ENCODE measurements at regions not wholly inside any gene's neighbourhood (a gene's known extent, or its start where the extent isn't known, plus 50 kb on each side); places are given as distances from the start of the nearest gene placed in this dataset.

DNA sequence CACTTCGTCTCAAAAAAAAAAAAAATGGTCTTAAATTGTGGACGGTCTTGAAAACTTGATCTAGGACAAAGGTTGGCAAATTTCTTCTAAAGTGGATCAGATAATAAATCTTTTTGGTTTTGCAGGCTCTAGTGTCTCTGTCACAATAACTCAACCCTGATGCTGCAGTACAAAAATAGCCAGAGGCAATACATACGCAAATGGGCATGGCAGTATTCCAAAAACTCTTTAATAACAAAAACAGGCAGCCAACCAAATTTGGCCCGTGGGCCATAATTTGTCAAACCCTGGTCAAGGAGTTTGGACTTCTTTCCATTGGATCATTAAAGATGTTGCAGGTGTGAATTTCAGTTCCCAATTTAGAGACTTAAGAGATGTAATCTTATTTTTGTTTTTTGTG is 93.5 kb upstream of the MRI1 start:
- Histone ChIP-seq H3K4me1 (ENCODE audit: insufficient read depth, low read length) (no peaks in the 10 kb centered on the region), H3K36me3 (ENCODE audit: insufficient read depth, low read length) (no peaks in the 10 kb centered on the region), H3K9me3 (ENCODE audit: control insufficient read depth in 1 of 2, insufficient read depth in 1 of 2, low read length in 2 of 2) (peaks cover 0 to 9% of the 10 kb centered on the region in 2 experiments), H3K4me3 (ENCODE audit: low read length) (no peak overlapping the region), H3K27ac (ENCODE audit: low read depth in 1 of 2, low read length in 2 of 2) (no peak overlapping the region), H3K27me3 (ENCODE audit: control insufficient read depth in 1 of 2, insufficient read depth in 2 of 2, low read length in 2 of 2) (no peaks in the 10 kb centered on the region)
- DNase-seq (no peak), ATAC-seq (ENCODE audit: poor library complexity) (no peak)
- ChIA-PET POLR2A (no interaction called here), CTCF (no interaction called here)
- Mint-ChIP-seq H3K36me3 (ENCODE audit: low read depth) (no peaks in the 10 kb centered on the region), H3K4me3 (no peak overlapping the region), H3K4me1 (ENCODE audit: low read depth) (no peaks in the 10 kb centered on the region), H3K9me3 (peaks cover 3% of the 10 kb centered on the region), H3K27me3 (peaks cover 4% of the 10 kb centered on the region), H3K27ac (no peak overlapping the region)
- TF ChIP-seq, protein P1, sequence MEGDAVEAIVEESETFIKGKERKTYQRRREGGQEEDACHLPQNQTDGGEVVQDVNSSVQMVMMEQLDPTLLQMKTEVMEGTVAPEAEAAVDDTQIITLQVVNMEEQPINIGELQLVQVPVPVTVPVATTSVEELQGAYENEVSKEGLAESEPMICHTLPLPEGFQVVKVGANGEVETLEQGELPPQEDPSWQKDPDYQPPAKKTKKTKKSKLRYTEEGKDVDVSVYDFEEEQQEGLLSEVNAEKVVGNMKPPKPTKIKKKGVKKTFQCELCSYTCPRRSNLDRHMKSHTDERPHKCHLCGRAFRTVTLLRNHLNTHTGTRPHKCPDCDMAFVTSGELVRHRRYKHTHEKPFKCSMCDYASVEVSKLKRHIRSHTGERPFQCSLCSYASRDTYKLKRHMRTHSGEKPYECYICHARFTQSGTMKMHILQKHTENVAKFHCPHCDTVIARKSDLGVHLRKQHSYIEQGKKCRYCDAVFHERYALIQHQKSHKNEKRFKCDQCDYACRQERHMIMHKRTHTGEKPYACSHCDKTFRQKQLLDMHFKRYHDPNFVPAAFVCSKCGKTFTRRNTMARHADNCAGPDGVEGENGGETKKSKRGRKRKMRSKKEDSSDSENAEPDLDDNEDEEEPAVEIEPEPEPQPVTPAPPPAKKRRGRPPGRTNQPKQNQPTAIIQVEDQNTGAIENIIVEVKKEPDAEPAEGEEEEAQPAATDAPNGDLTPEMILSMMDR (IDR thresholded peaks at IDR 0.05) = no peak
- intact Hi-C loops (cut with DNase I, micrococcal nuclease) = no loop called here

DNA sequence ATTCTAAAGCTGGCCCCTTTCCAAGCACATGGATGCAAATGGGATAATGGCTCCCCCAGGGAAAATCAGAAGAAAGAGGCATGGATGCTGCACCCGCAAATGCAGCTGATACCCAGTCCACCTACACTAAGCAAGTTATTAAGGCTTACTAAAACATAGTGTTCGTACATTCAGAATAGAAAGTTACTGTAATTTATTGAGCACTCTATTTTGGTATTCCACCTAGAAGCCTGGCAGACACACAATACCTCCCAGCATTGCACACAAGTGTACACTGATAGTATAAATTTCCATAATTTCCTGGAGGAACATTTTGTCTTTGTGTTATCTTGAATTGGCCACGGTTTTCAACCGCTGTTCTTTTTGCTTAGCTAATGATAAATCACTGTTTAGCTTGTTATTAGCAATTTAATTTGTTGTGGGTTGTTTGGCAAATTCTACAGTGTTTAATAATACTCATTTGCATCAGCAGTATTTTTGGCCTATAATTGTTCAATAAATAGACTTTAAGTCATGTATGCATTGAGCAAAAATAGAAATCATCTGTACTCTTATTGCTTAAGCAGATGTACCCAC is 94.5 kb upstream of the MRI1 start:
- Mint-ChIP-seq H3K36me3 (ENCODE audit: low read depth) (no peaks in the 10 kb centered on the region), H3K27ac (no peak overlapping the region), H3K4me1 (ENCODE audit: low read depth) (no peaks in the 10 kb centered on the region), H3K9me3 (peaks cover 3% of the 10 kb centered on the region), H3K27me3 (no peaks in the 10 kb centered on the region), H3K4me3 (no peak overlapping the region)
- Histone ChIP-seq H3K4me3 (ENCODE audit: low read length) (no peak overlapping the region), H3K9me3 (ENCODE audit: control insufficient read depth in 1 of 2, insufficient read depth in 1 of 2, low read length in 2 of 2) (peaks cover 0 to 9% of the 10 kb centered on the region in 2 experiments), H3K27me3 (ENCODE audit: control insufficient read depth in 1 of 2, insufficient read depth in 2 of 2, low read length in 2 of 2) (no peaks in the 10 kb centered on the region), H3K27ac (ENCODE audit: low read depth in 1 of 2, low read length in 2 of 2) (no peak overlapping the region), H3K4me1 (ENCODE audit: insufficient read depth, low read length) (no peaks in the 10 kb centered on the region), H3K36me3 (ENCODE audit: insufficient read depth, low read length) (no peaks in the 10 kb centered on the region)
- ChIA-PET POLR2A (no interaction called here), CTCF (no interaction called here)
- intact Hi-C loops (cut with DNase I, micrococcal nuclease) = no loop called here
- DNase-seq (no peak), ATAC-seq (ENCODE audit: poor library complexity) (no peak)
- TF ChIP-seq, protein P1 (IDR thresholded peaks at IDR 0.05) = no peak

DNA sequence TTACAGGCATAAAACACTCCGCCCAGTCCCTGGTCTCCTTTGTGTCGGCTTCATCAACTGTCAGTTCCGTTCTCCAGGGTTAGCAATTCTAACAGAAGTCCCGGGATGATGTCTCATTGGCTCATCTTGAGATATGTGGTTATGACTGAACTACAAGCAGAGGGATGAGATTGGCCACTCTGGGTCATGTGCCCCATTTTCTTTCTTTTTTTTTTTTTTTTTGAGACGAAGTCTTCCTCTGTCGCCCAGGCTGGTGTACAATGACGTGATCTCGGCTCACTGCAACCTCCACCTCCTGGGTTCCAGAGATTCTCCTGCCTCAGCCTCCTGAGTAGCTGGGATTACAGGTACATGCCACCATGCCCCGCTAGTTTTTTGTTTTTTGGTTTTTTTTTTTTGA is 95.4 kb upstream of the MRI1 start:
- ChIA-PET POLR2A (no interaction called here), CTCF (no interaction called here)
- DNase-seq (no peak), ATAC-seq (ENCODE audit: poor library complexity) (no peak)
- Histone ChIP-seq H3K4me3 (ENCODE audit: low read length) (no peak overlapping the region), H3K9me3 (ENCODE audit: control insufficient read depth in 1 of 2, insufficient read depth in 1 of 2, low read length in 2 of 2) (peaks cover 0 to 9% of the 10 kb centered on the region in 2 experiments), H3K27me3 (ENCODE audit: control insufficient read depth in 1 of 2, insufficient read depth in 2 of 2, low read length in 2 of 2) (no peaks in the 10 kb centered on the region), H3K27ac (ENCODE audit: low read depth in 1 of 2, low read length in 2 of 2) (no peak overlapping the region), H3K4me1 (ENCODE audit: insufficient read depth, low read length) (no peaks in the 10 kb centered on the region), H3K36me3 (ENCODE audit: insufficient read depth, low read length) (no peaks in the 10 kb centered on the region)
- Mint-ChIP-seq H3K27ac (no peak overlapping the region), H3K9me3 (peaks cover 3% of the 10 kb centered on the region), H3K36me3 (ENCODE audit: low read depth) (no peaks in the 10 kb centered on the region), H3K27me3 (no peaks in the 10 kb centered on the region), H3K4me3 (no peak overlapping the region), H3K4me1 (ENCODE audit: low read depth) (no peaks in the 10 kb centered on the region)
- TF ChIP-seq, protein P1 (IDR thresholded peaks at IDR 0.05) = no peak
- intact Hi-C loops (cut with DNase I, micrococcal nuclease) = no loop called here
